HG02970 (cell line): ENCODE measurements at regions not wholly inside any gene's neighbourhood (a gene's known extent, or its start where the extent isn't known, plus 50 kb on each side); places are given as distances from the start of the nearest gene placed in this dataset.
"Not testable (repeated sequence)": the region's sequence is repeated elsewhere in the genome, so short reads cannot be mapped to it uniquely, and the experiment has no call there.

Source experiments
- ATAC-seq: cut with Tn5 transposase; IDR thresholded peaks from one replicate; pipeline ENCODE4 v1.9.1; 2021; ENCODE audit warnings: mild to moderate bottlenecking, moderate library complexity, moderate number of reproducible peaks; ENCODE audit not compliant: unreplicated experiment, low FRiP score

DNA sequence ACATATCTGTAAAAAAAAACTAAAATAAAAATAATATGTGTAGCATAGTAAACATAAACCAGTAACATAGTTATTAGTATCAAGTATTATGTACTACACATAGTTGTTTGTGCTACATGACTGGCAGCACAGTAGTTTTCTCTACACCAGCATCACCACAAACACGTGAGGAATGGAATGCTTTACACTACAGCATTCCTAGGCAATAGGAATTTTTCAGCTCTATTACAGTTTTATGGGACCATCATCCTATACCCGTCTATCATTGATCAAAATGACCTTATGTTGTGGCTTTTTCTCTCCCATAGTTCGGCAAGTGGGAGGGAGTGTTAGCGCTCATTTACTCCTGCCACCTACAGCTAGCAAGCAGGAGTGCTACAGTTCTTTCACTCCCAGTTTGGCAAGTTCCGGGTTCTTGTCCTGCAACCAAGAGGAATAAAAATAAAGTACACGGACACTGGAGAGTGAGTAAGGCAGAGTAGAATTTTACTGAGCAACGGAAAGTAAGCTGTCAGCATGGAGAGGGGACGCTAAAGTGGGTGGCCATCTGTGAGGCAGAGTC is 196.8 kb upstream of the HSF2 start:
- no peak for ATAC-seq

DNA sequence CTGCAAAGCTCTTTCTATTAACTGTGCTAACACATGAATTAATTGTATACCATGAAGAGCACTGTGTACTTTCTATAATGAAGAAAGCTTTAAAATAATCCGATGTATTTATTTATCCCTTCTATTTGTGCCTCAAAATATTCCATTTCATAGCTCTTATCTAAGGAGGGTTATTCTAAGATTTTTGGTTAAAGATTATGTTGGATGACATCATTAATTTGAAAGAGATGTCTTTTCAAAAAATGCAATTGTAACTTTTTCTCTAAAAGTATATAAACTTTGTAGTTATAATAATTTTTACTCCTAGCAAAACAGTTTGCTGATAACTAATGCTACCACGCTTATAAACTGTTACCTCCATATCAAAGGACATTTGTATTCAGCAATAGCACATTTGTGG is 192.4 kb upstream of the HSF2 start:
- ATAC-seq, result no peak

DNA sequence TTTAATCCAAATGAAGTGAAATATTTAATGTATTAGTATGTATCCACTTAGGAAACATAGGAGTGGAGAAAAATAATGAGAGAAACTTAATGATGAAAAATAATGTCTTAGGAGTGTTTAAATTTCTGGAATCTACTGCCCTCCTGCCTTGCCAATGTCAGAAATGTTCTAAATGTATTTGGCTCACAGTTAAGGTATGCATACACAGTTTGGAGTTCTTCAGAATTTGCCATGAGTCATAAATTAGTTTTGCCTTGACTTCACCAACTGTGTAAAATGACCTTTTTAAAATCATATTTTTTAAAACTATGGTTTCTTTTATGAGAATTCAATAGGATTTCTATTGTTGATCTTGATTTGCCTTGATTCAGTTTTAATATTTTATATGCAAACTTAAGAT is 191.7 kb upstream of the HSF2 start:
- ATAC-seq, result no peak

DNA sequence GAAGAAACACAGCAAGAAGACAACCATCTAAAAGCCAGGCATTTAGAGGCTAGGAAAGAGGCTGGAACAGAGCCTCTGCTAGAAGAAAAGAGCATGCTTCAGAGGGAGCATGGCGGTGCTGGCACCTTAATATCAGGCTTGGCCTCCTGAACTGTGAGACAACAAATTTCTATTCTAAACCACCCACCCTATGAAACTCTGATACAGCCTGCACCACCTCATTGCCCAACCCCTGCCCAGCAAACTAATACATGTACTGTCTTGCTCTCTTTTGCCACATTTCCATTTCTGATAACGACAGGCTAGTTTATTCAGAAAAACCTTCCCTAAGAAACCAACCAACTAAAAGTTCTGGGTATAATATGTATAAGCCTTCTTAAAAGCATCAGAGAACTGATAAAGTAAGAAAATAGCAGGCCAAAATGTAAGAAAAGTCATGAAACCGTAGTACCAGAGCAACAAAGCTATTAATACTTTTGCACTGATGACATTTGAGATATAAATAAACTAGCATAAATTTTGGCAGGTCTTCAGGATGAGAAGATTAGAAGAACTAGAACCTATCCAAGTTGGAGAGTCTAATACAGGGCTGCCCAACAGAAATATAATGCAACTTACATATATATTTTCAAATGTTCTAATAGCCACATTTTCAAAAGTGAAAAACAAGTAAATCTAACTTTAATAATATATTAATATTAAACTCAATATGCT is 184.7 kb upstream of the HSF2 start:
- ATAC-seq, result no peak

GRCh38 chr6:122220254-122220653 is 179.2 kb upstream of the HSF2 start:
- no peak for ATAC-seq

DNA sequence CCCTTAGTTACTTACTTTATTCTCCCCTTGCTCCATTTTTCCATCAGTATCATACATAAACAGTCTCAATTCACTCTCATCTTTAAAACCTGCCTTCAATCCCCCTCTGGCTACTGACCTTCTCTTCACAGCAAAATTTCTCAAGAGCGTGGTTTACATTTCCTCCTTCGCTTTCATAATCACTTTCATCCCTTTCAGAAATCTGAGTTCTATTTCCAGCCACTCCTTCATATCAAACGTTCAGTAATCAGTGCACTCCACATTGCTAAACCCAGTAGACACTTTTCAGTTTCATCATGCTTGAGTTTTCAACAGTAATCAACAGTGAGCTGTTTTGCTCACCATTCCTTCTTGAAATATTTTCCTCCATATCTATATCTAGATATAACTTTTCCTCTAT is 176.7 kb upstream of the HSF2 start:
- ATAC-seq, result no peak

DNA sequence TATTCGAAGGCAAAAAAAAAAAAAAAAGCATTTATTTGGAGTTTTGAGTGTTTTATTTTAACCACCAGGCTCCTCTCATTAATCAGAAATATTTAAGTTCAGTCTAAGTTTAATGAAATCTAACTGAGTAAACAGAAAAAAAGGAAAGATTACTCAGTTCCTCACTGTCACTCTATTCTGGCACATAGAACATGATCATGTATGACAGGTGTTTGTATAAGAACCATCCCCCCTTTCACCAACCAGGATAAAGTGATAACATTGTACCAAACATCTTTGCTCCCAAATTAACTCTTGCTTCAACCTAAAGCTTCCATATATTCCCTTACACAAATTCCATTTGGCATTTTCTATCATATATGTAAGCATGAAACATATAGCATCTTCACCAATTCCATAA is 176.2 kb upstream of the HSF2 start:
- no peak for ATAC-seq

DNA sequence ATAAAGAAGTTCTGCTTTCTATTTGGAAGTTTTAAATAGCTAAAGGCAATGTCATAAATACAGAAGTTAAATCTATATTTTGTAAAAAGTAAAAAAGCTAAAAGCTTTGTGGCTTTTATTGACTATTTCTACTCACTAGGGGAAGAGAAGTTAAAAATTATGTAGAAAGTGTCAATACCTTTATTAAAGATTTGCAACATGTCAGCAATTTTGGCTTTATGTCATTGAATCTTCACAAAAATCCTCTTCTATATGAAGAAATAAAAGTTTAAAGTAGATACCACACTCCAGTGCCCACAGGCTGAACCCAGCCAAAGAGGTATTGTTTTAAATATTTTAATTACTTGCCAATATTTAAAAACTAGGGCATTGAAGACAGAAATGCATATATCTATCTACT is 160.6 kb upstream of the HSF2 start:
- no peak for ATAC-seq

DNA sequence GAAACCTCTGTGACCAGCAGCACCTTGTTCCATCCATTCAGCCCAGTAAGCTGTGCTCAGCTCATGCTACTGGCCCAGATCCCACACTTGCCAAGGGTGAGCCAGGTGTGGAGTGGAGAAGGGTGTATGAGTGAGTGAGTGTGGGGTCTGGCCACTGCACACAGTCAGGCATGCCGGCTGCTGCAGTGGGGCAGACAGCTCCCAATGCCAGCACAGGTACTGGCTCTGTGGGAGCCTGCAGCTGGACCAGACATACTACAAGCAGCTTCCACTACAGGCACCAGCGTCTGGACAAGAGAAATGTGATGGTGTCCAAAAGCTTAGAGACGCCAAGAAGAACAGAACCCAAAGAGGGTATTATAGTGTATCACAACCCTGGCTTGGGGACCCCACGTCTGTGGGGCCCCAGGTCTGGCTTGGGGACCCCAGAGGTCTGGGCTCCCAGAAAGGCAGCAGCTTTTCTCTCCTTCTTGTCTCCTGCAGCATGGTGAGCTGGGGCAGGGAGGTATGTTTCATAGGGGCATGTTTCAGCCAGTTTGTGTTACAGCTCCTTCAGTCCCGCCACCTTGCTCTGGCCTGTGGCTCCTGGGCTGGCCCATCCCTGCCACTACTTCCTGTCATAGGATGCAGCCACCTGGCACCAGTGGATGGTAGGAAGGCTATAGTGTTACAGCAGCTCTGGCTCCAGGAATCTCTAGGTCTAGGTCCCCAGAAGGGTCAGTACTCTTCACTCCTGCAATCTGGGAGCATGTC is 152.4 kb upstream of the HSF2 start:
- no peak for ATAC-seq

DNA sequence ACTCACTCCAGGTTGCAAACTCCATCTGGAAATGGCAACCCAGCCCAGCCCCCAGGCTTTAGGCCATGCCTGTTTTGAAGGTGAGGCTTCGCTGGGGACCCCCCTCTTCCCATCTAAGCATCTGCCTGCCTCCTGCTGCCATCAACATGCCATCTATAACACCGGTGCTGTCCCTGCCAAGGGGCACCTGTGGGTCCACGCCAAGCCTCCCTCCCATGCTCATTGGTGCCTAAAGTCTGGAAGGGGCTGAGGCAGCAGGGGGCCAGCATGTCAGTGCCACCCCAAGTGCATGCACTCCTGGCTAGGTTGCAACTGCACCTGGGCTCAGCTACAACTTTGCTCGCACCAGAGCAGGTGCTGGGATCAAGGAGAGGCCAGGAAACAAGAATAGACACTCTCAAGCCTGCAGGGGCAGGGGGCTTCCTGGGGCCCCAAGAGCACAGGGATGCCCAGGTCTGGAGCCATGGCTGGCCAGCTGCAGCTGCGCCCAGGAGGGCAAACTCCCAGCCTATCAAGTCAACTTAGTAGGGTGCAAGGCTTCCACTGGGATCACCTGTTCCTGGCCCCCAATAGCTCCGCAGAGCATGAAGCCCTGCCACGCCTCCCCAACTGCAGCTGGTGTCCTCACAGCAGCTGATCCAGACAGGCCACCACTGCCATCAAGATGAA is 151.3 kb upstream of the HSF2 start:
- ATAC-seq, result no peak

- no peak for ATAC-seq
Measured at GRCh38 chr6:122248844-122249243, 150.6 kb upstream of the HSF2 start.

- no peak for ATAC-seq
Measured at GRCh38 chr6:122258839-122259238, 140.6 kb upstream of the HSF2 start.

DNA sequence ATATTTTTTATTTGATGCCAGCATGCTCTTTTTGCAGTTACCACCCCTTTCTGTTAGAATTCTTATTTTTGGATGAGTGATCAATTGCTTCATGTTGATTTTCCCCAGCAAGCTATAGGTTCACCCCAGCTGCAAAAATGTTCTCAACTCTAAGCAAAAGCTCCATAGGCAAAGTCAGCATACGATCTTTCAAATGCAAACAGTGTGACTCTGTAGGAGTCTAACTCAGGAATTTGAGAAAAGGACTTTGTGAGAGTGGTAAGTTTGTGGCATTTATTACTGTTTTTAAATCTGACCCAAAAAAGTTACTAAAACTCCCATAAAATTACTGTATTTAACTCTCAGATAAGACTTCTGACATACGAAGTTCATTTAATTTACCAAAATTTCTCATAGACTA is 134.9 kb upstream of the HSF2 start:
- ATAC-seq, result no peak

DNA sequence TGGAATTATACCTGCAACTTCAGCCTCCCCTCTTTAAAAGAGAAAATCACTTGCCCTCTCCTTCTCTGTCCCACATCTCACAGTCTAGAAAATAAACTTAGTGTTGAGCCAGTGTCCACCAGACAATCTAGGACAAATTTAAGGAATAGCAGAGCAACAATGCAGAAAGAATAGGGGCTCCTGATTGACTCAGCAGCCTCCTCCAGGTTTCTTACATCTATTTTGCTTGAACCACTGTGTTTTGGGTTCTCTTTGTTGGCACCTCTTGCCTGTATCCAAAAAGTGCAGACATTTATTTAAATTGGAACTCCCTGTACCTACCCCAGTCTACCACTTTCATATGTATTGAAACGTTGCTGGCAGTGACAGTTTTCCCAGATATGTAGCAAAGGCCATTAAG is 133.7 kb upstream of the HSF2 start:
- ATAC-seq, result no peak

DNA sequence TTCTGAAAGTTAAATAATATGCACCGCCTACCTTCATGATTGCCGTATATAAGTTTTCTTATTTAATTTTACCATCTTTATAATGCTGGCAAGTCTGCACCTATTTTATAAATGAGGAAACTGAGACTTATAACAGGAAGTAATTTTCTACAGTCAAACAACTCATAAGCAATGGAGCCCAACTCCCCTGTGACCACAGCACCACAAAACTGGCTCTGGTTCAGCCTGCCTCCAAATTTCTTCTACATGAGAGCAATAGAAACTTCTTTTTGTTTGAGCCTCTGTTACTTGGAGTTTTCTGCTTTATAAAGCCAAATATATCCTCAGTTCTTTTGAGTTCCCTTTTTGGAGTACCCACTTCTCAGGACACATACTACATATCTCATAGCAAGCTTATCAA is 131.1 kb upstream of the HSF2 start:
- ATAC-seq, result no peak

GRCh38 chr6:122276637-122277036 is 122.8 kb upstream of the HSF2 start:
- ATAC-seq, result no peak

GRCh38 chr6:122280105-122281021 is 119.1 kb upstream of the HSF2 start:
- not testable (repeated sequence) for ATAC-seq

- no peak for ATAC-seq
Measured at GRCh38 chr6:122283884-122284283, 115.6 kb upstream of the HSF2 start.

GRCh38 chr6:122284848-122285247 is 114.6 kb upstream of the HSF2 start:
- ATAC-seq, result no peak

DNA sequence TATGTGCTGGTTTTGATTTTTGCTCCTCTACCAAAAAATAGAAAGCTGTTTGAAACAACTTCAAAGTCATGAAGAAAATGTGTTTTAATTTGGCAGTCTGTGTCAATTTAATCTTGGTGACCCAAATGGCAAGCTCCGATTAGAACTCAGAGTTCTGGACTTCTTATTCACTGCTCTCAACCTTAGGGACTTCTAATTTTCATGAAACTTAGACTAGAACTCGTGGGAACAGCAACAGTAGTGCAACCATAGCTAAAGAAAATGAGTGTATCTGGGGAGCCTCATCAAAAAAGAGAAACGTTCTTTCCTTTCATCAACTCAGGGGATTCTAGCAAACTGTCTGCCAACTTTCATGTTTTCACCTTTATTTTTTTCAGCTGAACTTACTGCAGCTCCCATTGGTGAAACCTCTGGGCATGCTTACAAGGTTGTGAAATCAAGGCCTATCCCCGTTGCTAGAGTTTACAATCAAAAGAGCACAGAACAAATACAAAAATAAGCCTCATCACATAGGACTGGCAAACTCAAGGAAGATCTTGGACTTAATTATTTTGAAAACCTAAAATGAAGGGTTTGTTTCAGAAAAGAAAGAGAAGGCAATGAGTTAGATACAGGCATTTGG is 114.0 kb upstream of the HSF2 start:
- no peak for ATAC-seq
